Iris pigment epithelial cell (primary cell): ENCODE measurements at regions not wholly inside any gene's neighbourhood (a gene's known extent, or its start where the extent isn't known, plus 50 kb on each side); places are given as distances from the start of the nearest gene placed in this dataset.

Experiments
- DNase-seq: peaks from one replicate; pipeline ENCODE4 v3.0.0-alpha.2; 2011; ENCODE audit warnings: low read depth

GRCh38 chr20:54364365-54364764 lies 111.0 kb upstream of the DOK5 start:
- no peak for DNase-seq

- no peak for DNase-seq
Measured at GRCh38 chr20:54364919-54365318, 110.5 kb upstream of the DOK5 start.

- DNase-seq: no peak
Measured at GRCh38 chr20:54366669-54367344, 108.6 kb upstream of the DOK5 start.

DNA sequence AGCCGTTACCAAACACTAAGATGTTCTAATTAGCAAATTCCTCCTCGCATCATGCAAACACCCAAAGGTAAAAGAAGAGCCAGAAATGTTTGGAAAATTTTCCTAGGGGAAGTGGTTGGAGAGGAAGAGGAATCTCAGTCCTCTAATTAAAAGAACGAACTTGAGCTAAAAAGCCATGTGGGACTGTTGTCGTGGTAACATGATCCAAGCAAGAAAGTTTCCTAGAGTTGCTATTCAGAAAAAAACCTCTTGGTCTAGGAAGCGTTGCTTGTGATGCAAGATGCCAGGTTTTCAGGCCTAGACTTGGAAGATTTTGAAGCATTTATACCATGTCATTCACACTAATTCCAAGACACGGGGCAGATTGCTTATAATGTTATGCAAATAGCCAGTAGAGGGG lies 106.8 kb upstream of the DOK5 start:
- DNase-seq: no peak

GRCh38 chr20:54372313-54372712 lies 103.1 kb upstream of the DOK5 start:
- no peak for DNase-seq

GRCh38 chr20:54377992-54378773 lies 97.2 kb upstream of the DOK5 start:
- DNase-seq: no peak

DNA sequence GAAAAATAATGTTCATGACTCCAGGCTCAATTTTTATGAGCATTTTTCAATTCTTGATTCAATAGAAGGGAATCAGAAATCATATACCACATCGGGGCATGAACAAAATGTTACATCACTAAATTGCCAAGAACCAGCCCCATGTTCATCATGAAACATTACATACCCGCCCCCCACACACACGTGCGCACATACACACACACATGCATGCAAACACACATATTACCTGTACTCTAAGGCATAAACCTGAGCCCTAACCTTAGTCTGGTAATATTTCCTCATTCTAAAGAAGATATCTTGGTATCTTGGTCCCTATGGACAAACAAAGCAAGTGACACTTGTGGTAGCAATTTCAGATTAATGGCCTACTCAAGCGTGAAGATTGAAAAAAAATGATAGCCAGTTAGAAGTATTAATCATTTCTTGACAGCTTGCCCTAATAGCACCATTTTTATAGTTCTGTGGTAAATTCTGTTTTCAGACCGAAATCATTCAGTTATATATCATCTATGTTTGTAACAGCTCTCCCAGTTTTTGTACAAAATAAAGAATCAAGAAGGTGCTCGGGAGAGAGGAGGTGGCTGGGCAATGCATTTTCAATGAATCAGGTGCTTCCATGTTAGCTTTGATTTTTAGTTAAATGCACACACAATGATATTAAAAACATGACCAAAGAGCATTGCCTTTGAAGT lies 95.4 kb upstream of the DOK5 start:
- no peak for DNase-seq

DNA sequence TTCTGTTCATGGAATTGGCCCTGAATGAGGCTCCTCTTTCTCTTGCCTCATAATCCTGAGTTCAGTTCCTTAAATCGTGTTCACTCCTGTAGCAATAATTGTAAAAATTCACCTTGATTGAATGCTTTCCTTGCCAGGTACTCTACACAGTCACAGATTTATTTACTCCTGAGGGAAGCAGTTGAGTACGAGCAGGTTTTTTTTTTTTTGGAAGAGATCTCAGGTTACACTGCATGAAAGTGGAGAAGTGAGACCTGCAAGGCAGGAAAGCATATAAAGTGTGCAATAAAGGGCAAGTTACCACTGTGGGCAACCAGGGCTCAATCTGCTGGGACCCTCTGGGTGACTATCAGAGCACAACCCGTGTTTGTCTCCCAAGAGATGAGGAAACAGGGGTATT lies 93.0 kb upstream of the DOK5 start:
- no peak for DNase-seq

- no peak for DNase-seq
Measured at GRCh38 chr20:54385746-54386145, 89.6 kb upstream of the DOK5 start.

- no peak for DNase-seq
Measured at GRCh38 chr20:54389596-54390280, 85.7 kb upstream of the DOK5 start.

DNA sequence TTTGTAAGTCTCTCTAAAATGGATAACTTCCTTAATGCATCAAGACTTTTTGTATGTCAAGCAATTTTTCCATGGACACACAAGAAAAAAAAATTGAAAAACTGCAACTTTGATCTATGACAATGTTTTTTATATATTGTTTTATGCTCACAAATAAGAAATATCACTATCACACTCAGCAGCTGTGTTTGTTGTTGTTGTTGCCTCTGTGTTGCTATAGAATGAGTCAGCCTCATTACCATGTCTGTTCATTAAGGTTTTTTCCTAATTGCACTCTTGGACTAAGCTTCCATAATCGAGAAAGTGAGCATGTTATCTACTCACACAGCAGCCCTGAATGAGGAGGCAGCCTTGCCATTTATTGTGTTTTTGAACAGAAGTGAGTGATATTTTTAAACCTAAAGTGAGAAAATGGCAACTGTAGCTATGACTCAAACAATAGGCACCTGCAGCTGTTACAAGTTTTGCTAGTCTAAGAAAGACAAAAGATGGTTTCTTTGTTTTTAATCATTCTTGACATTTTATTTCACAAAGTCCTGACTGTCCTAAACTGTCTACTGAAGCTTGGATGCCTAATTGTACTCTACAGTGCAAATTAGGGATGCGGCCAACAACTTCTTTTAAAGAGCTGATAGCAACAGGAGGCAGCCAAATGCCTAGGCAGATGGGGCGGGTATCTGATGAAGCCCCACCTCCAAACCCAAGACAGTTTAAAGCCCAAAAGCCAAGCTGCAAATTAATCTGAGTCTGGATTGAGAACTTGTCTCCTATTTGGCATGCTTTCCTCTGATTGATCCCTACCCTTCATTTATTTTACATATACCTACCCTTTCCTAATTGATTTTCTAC lies 77.9 kb upstream of the DOK5 start:
- DNase-seq: no peak

DNA sequence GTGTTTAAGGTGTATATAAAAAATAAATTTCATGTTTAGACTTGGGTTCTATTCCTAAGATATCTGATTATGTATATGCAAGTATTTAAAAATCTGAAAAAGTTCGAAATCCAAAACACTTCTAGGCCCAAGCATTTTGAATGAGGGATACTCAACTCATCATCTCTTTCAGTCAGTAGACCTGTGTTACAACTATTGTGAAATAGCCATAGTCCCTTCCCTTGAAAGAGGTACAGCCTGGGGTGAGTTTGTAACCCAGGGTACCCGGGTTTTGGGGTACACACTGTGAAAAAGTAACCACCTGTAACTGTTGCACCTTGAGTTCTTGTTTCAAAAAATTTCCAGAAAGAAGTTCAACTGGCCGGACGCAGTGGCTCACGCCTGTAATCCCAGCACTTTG lies 76.6 kb upstream of the DOK5 start:
- no peak for DNase-seq

- DNase-seq: no peak
Measured at GRCh38 chr20:54405540-54405939, 69.9 kb upstream of the DOK5 start.

DNA sequence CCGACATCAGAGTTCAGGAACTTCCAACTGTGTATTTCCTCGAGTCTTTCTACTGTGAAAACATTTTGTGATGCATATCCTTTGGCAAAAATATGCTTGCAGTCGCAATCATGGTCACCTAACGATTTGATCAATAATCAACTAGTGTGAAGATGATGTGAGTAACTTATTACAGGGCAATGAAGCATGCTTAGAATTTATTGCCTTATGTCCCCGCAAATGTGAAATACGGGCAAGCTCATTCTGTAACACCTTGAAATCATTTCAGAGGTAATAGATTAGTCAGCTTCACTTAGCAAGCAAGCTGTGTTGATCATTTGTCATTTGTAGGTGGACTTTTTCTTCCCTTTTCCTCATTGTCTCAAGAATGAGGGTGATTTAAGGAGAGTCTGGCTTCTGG lies 67.9 kb upstream of the DOK5 start:
- DNase-seq: no peak

DNA sequence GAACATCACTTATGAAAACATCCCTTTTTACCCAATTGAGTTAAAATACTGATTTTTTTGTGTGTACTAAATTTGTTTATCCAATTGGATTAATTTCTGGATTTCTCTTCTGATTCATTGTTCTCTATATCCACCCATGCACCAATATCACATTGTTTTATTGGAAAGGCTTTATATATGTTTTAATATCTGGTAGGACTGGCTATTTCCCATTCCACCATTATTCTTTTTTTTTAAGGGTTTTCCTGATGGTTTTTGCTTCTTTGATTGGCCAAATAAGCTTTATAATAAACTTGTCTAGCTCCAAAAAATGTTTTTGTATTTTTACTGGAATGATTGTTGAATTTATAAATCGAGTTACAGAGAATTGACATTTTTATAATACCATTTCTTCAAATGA lies 59.4 kb upstream of the DOK5 start:
- DNase-seq: no peak

DNA sequence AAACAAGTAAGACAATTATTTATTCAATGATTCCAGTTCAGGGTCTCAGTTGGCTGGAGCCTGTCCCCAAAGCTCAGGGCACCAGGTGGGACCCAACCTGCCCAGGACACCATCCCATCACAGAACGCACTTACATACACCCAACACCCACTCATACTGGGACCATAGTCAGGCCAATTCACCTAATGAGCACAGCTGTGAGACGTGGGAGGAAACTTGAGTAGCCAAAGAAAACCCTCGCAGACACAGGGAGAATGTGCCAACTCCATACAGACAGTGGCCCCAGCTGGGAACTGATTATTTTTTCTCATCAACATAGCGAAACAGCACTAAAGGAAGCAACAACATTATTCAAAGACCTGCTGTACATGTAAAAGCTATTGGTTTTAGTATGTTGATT lies 58.6 kb upstream of the DOK5 start:
- DNase-seq: no peak

GRCh38 chr20:54419531-54419930 lies 55.9 kb upstream of the DOK5 start:
- no peak for DNase-seq
